Panc1 (cell line): ENCODE measurements at regions not wholly inside any gene's neighbourhood (a gene's known extent, or its start where the extent isn't known, plus 50 kb on each side); places are given as distances from the start of the nearest gene placed in this dataset.

Experiments
- CTCF ChIP-seq: fragments of 450-650 bp; IDR thresholded peaks from 2 replicates; pipeline ENCODE4 v1.5.1; 2017; ENCODE audit warnings: mild to moderate bottlenecking
- POLR2AphosphoS5 ChIP-seq: IDR thresholded peaks from 2 replicates; pipeline ENCODE4 v1.6.1; 2012; ENCODE audit warnings: mild to moderate bottlenecking, low read depth, low read length, moderate library complexity
- TF ChIP-seq, protein P1 (sequence below), 2 experiments: IDR thresholded peaks; 2 replicates each; pipeline ENCODE4 v1.6.1; 2011 to 2012; ENCODE audit warnings: low read depth in 2 of 2, control low read depth in 1 of 2, low read length in 1 of 2, mild to moderate bottlenecking in 1 of 2, moderate library complexity in 1 of 2; ENCODE audit not compliant: insufficient read depth in 1 of 2

DNA sequence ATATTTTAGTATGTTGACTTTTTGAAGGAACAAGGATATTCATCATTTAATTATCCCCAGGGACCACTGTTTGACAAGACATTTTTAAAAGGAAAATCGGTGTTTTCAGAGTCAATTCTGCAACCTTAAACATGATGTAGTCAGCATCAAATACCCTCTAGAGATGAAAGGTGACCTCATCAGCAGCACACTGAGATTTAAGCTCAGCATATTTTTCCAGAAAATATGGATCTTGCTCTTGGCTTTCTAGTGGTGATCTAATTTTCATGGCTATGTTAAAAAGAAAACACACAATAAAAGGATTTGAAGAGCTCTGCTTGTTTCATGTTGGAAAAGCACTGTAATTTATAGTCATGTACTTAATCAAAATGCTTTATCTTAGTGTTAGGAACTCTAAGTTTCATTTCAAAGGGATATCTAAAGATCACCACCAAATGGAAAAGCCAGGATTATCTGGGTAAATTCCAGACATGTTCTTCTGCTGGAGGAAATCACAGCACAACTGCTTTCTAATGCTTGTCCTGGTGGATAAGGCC, 487.2 kb downstream of the ENC1 start:
- TF ChIP-seq, protein P1, sequence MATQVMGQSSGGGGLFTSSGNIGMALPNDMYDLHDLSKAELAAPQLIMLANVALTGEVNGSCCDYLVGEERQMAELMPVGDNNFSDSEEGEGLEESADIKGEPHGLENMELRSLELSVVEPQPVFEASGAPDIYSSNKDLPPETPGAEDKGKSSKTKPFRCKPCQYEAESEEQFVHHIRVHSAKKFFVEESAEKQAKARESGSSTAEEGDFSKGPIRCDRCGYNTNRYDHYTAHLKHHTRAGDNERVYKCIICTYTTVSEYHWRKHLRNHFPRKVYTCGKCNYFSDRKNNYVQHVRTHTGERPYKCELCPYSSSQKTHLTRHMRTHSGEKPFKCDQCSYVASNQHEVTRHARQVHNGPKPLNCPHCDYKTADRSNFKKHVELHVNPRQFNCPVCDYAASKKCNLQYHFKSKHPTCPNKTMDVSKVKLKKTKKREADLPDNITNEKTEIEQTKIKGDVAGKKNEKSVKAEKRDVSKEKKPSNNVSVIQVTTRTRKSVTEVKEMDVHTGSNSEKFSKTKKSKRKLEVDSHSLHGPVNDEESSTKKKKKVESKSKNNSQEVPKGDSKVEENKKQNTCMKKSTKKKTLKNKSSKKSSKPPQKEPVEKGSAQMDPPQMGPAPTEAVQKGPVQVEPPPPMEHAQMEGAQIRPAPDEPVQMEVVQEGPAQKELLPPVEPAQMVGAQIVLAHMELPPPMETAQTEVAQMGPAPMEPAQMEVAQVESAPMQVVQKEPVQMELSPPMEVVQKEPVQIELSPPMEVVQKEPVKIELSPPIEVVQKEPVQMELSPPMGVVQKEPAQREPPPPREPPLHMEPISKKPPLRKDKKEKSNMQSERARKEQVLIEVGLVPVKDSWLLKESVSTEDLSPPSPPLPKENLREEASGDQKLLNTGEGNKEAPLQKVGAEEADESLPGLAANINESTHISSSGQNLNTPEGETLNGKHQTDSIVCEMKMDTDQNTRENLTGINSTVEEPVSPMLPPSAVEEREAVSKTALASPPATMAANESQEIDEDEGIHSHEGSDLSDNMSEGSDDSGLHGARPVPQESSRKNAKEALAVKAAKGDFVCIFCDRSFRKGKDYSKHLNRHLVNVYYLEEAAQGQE (IDR thresholded peaks at IDR 0.05; ENCODE audit: insufficient read depth in 1 of 2, low read depth in 2 of 2, low read length in 1 of 2), result no peak
- TF ChIP-seq CTCF, result no peak
- no peak for TF ChIP-seq POLR2AphosphoS5
